GM12878 (cell line): ENCODE measurements at regions not wholly inside any gene's neighbourhood (a gene's known extent, or its start where the extent isn't known, plus 50 kb on each side); places are given as distances from the start of the nearest gene placed in this dataset.

ENCODE experiments used
- CEBPB ChIP-seq, 2 experiments: fragments of 150-350 bp in 1 of 2; IDR thresholded peaks; 2 replicates each; pipeline ENCODE4 v1.6.1; 2012 to 2014; ENCODE audit warnings: low read depth in 2 of 2, low read length in 2 of 2, borderline replicate concordance in 1 of 2, inconsistent platforms in 1 of 2
- CTCF ChIP-seq, 3 experiments: IDR thresholded peaks in 2 of 3; conservative IDR thresholded peaks in 1 of 3; 2 replicates each; pipeline ENCODE4 v1.5.1; 2011; ENCODE audit warnings: low read depth in 3 of 3, low read length in 3 of 3, mild to moderate bottlenecking in 3 of 3, control low read depth in 2 of 3, moderate library complexity in 2 of 3, inconsistent platforms in 1 of 3, mixed read lengths in 1 of 3; ENCODE audit not compliant: control insufficient read depth in 2 of 3, insufficient read depth in 1 of 3; ENCODE audit errors: extremely low read depth in 1 of 3
- EP300 ChIP-seq, 2 experiments: fragments of 150-350 bp in 1 of 2; IDR thresholded peaks; 2 replicates each; pipeline ENCODE4 v1.6.1; 2011 to 2012; ENCODE audit warnings: low read depth in 2 of 2, low read length in 2 of 2, borderline replicate concordance in 1 of 2, improper control_type of control experiment in 1 of 2, inconsistent platforms in 1 of 2; ENCODE audit not compliant: control insufficient read depth in 1 of 2
- EZH2 ChIP-seq: IDR thresholded peaks from 2 replicates; pipeline ENCODE4 v1.6.1; 2012; ENCODE audit warnings: low read depth, mild to moderate bottlenecking, control low read depth, inconsistent platforms, low read length, borderline replicate concordance; ENCODE audit not compliant: control insufficient read depth
- MAX ChIP-seq: IDR thresholded peaks from 2 replicates; pipeline ENCODE4 v1.6.1; 2012; ENCODE audit warnings: low read depth, low read length, improper control_type of control experiment
- NFYB ChIP-seq: IDR thresholded peaks from 2 replicates; pipeline ENCODE4 v1.6.1; 2011; ENCODE audit warnings: low read depth, mild to moderate bottlenecking, low read length, improper control_type of control experiment, moderate library complexity; ENCODE audit not compliant: insufficient read depth
- POLR2A ChIP-seq: IDR thresholded peaks from 2 replicates; pipeline ENCODE4 v1.6.1; 2011; ENCODE audit warnings: low read depth, mild to moderate bottlenecking, low read length
- RELB ChIP-seq: fragments of 450-650 bp; IDR thresholded peaks from 2 replicates; pipeline ENCODE4 v1.6.1; 2017; ENCODE audit warnings: low read depth, mild to moderate bottlenecking, moderate library complexity
- REST ChIP-seq: IDR thresholded peaks from 2 replicates; pipeline ENCODE4 v1.6.1; 2012; ENCODE audit warnings: mild to moderate bottlenecking, low read depth, low read length
- SMARCA5 ChIP-seq: fragments of 450-650 bp; IDR thresholded peaks from 2 replicates; pipeline ENCODE4 v1.6.1; 2017; ENCODE audit warnings: mild to moderate bottlenecking
- TCF12 ChIP-seq: IDR thresholded peaks from 2 replicates; pipeline ENCODE4 v1.6.1; 2011; ENCODE audit warnings: low read depth, mild to moderate bottlenecking, low read length
- ZNF24 ChIP-seq: fragments of 450-650 bp; IDR thresholded peaks from 2 replicates; pipeline ENCODE4 v1.6.1; 2017; ENCODE audit warnings: antibody characterized with exemption, mild to moderate bottlenecking
- ZNF274 ChIP-seq: IDR thresholded peaks from one replicate; pipeline ENCODE4 v1.8.0; 2011; ENCODE audit not compliant: insufficient read length, insufficient read depth

- no peak for TF ChIP-seq CTCF (IDR thresholded peaks at IDR 0.05 in 2 of 3, conservative IDR thresholded peaks at IDR 0.05 in 1 of 3; ENCODE audit: control insufficient read depth in 2 of 3, extremely low read depth in 1 of 3, insufficient read depth in 1 of 3, low read depth in 3 of 3, low read length in 3 of 3)
- no peak for TF ChIP-seq RELB
- no peak for TF ChIP-seq POLR2A
- TF ChIP-seq REST = no peak
- TF ChIP-seq SMARCA5 = no peak
- no peak for TF ChIP-seq EP300 (IDR thresholded peaks at IDR 0.05; ENCODE audit: borderline replicate concordance in 1 of 2, control insufficient read depth in 1 of 2, low read depth in 2 of 2, low read length in 2 of 2)
- TF ChIP-seq EZH2 = no peak
- TF ChIP-seq NFYB = no peak
- no peak for TF ChIP-seq MAX
- no peak for TF ChIP-seq CEBPB (IDR thresholded peaks at IDR 0.05; ENCODE audit: borderline replicate concordance in 1 of 2, low read depth in 2 of 2, low read length in 2 of 2)
- no peak for TF ChIP-seq TCF12
- no peak for TF ChIP-seq ZNF274
- no peak for TF ChIP-seq ZNF24
These were observed 572.7 kb downstream of the CAAP1 start for GRCh38 chr9:26319859-26320258.
